Small intestine (tissue), 7 donors: ENCODE measurements at regions not wholly inside any gene's neighbourhood (a gene's known extent, or its start where the extent isn't known, plus 50 kb on each side); places are given as distances from the start of the nearest gene placed in this dataset.

ENCODE experiments used
- DNase-seq, 2 donors: peaks; one replicate each; pipeline versions ENCODE4 v3.0.0 to v3.0.0-alpha.2; 2013
- FAIRE-seq: peaks from 2 replicates; lab custom pipeline; 2012; peaks lifted over from hg19 to GRCh38; lab: Jason Lieb, UNC
- H3K27ac ChIP-seq, 3 donors: one replicate each; pipeline ENCODE4 v1.5.1; 2013; ENCODE audit warnings: low read length in 2 of 3, mild to moderate bottlenecking in 2 of 3, control low read depth in 1 of 3, inconsistent platforms in 1 of 3, low read depth in 1 of 3, moderate library complexity in 1 of 3
- H3K27me3 ChIP-seq, 3 donors: one replicate each; pipeline ENCODE4 v1.6.1; 2013; ENCODE audit warnings: low read length in 3 of 3, inconsistent platforms in 1 of 3; ENCODE audit not compliant: control insufficient read depth in 3 of 3, insufficient read depth in 3 of 3
- H3K36me3 ChIP-seq, 3 donors: one replicate each; pipeline ENCODE4 v1.6.1; 2013; ENCODE audit warnings: low read length in 3 of 3, inconsistent platforms in 1 of 3, low read depth in 1 of 3, mild to moderate bottlenecking in 1 of 3, moderate library complexity in 1 of 3; ENCODE audit not compliant: control insufficient read depth in 3 of 3, insufficient read depth in 2 of 3
- H3K4me1 ChIP-seq, 3 donors: one replicate each; pipeline ENCODE4 v1.6.1; 2013; ENCODE audit warnings: low read length in 2 of 3, inconsistent platforms in 1 of 3, low read depth in 1 of 3, mild to moderate bottlenecking in 1 of 3, moderate library complexity in 1 of 3; ENCODE audit not compliant: control insufficient read depth in 3 of 3, insufficient read depth in 2 of 3
- H3K4me3 ChIP-seq, 3 donors: one replicate each; pipeline ENCODE4 v1.5.1; 2013; ENCODE audit warnings: low read length in 3 of 3, control low read depth in 1 of 3, inconsistent platforms in 1 of 3, low read depth in 1 of 3, mild to moderate bottlenecking in 1 of 3, moderate library complexity in 1 of 3
- H3K9me3 ChIP-seq, 2 donors: one replicate each; pipeline ENCODE4 v1.6.1; 2013; ENCODE audit warnings: low read depth in 1 of 2, low read length in 1 of 2; ENCODE audit not compliant: control insufficient read depth in 2 of 2, insufficient read depth in 1 of 2
- WGBS, 3 donors: extraction: QIAGEN DNeasy Blood & Tissue Kit; methylation state at CpG; one replicate each; pipeline ENCODE4 v1.1.7; 2013; 5-methylcytosine and 5-hydroxymethylcytosine counted together
- donor health status: healthy with polysubstance abuse.
- donor health status: control.
- donor health status: control.
- donor health status: Bipolar disorder and iron deficiency.
- donor health status: healthy.

DNA sequence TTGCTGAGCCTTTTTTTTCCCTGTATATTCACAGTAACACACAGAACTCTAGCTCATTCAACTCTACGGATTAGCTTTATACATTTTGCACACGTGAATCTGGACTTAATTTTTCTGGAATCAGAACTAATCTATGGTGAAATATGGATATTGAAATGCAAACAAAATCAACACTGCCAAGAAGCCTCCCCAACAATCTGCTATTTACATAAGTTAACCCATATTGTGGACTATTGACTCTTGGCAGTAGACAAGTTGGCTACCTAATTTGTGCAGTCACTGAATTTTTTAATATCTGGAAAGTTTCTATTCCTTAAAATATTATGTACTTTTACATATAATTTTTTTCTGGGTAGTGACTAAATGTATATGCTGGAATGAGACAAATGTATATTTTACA lies 815.4 kb downstream of the PCDH17 start:
- Histone ChIP-seq H3K4me3 (no peak overlapping the region), H3K9me3 (no peaks in the 10 kb centered on the region), H3K36me3 (no peaks in the 10 kb centered on the region), H3K4me1 (peaks cover 0 to 3% (median 0%) of the 10 kb centered on the region in 3 donors), H3K27me3 (no peaks in the 10 kb centered on the region), H3K27ac (no peak overlapping the region)
- DNase-seq (no peak), FAIRE-seq (no peak)
- WGBS, 3 donors, result 67 to 73% (median 69%) methylated on average over 2 of the region's 2 CpGs

DNA sequence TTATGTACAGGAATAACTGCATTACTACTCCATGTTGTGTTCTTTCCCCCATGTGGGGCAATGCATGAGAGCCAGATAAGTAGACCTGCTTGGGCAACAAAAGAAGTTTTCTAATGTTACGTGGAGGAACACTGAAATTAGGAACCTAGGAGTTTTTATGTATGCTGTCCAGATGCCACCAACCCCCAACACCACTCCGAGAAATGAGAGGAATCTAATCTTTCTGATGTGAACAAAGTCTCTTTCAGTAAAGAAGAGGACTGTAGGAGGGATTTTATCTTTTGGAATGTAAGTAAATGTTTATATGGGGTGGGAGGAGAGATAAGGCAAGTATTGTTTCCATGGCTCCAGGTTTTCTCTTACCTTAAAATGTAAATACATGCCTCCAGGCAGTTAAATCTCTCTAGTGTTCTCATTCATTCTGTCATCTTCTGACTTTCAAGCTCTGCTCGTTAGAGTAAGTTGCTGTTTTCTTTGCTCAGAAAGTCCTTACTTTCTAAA lies 820.6 kb downstream of the PCDH17 start:
- Histone ChIP-seq H3K36me3 (no peaks in the 10 kb centered on the region), H3K27me3 (no peaks in the 10 kb centered on the region), H3K9me3 (peaks cover 0 to 2% of the 10 kb centered on the region in 2 donors), H3K4me1 (peaks cover 0 to 5% (median 0%) of the 10 kb centered on the region in 3 donors), H3K27ac (no peak overlapping the region), H3K4me3 (no peak overlapping the region)
- FAIRE-seq (no peak), DNase-seq (peak in 1 of 2 donors; percentile 63)
- 14 to 50% (median 17%) methylated on average over 3 of the region's 3 CpGs for WGBS, 3 donors

DNA sequence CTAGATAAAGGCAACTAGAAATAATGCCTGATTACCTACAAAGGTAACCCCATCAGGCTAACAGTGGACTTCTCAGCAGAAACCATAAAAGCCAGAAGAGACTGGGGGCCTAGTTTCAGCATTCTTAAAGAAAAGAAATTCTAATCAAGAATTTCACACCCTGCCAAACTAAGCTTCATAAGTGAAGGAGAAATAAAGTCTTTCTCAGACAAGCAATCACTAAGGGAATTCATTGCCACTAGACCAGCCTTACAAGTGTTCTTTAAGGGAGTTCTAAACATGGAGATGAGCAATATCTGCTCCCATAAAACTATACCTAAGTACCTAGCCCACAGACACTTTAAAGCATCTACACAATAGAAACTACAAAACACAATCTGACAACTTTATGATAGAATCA lies 823.5 kb downstream of the PCDH17 start:
- DNase-seq, result no peak
- Histone ChIP-seq H3K27me3 (no peaks in the 10 kb centered on the region), H3K4me1 (peaks cover 0 to 5% (median 0%) of the 10 kb centered on the region in 3 donors), H3K9me3 (peaks cover 0 to 2% of the 10 kb centered on the region in 2 donors), H3K4me3 (no peak overlapping the region), H3K27ac (no peak overlapping the region), H3K36me3 (no peaks in the 10 kb centered on the region)
- FAIRE-seq, result no peak

DNA sequence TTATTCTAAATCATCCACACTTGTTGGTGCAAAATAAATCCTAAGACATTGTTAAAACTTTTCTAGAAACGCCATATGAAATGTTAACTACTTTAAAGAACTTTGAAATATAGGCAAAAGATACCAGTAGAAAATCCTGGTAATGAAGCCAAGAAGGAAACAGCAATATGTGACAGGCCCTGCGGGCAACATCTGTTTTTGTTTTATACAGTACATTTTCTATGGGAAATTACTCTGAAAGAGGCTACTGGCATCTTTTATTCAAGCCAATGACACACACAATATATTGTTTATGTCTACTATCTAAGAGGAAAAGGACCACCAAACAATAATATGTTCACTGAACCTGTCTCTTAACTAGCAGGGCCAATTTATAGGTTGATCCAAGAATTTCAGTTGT lies 829.7 kb downstream of the PCDH17 start:
- H3K9me3 ChIP-seq, result no peaks in the 10 kb centered on the region
- no peaks in the 10 kb centered on the region for H3K36me3 ChIP-seq
- WGBS, 3 donors, result 65 to 78% (median 67%) methylated on average over 2 of the region's 2 CpGs
- DNase-seq (no peak), FAIRE-seq (no peak)
- H3K4me3 ChIP-seq, result no peak overlapping the region
- H3K4me1 ChIP-seq, result no peaks in the 10 kb centered on the region
- no peak overlapping the region for H3K27ac ChIP-seq
- no peaks in the 10 kb centered on the region for H3K27me3 ChIP-seq

DNA sequence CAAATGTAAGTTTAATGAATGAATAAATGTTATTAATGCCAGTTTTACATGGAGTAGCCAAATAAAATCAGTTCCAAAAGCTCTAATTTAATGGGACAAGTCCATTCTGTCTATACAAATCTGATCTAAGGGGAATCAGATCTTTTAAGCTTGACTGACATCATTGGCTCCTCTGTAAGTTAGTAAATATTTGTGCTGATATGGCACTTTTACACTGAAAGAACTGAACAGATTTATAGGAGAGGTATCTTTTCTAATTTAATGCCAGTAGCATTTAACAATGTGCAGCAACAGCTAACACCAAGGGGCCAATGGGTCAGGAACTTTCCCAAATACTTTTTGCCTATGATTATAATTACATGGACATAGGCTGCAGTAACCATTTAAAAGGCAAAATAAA lies 832.3 kb downstream of the PCDH17 start:
- no peaks in the 10 kb centered on the region for H3K9me3 ChIP-seq
- FAIRE-seq (no peak), DNase-seq (no peak)
- H3K27me3 ChIP-seq, result no peaks in the 10 kb centered on the region
- no peaks in the 10 kb centered on the region for H3K36me3 ChIP-seq
- no peak overlapping the region for H3K27ac ChIP-seq
- H3K4me3 ChIP-seq, result no peak overlapping the region
- peaks cover 0 to 3% (median 0%) of the 10 kb centered on the region in 3 donors for H3K4me1 ChIP-seq

DNA sequence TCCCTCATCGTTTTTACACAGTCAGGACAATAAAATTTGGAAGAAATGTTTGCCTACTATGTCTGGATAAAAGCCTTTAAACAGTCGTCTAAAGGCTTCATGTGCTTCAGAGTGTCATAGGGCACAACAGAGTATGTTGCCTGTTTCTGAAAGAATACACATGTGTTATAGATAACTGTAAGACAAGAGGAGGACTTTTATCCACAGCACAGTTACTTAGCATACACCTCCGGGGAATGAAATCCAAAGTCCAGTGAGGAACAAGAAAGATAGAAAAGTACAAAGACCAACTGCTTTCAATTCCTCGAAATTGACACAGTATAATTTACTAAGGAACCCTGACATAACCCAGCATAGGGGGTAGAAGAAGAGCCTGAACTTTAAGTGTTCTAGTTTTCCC lies 835.6 kb downstream of the PCDH17 start:
- FAIRE-seq, result no peak
- WGBS, 3 donors, result 15 to 50% (median 28%) methylated on average over 4 of the region's 4 CpGs
- no peaks in the 10 kb centered on the region for H3K36me3 ChIP-seq

DNA sequence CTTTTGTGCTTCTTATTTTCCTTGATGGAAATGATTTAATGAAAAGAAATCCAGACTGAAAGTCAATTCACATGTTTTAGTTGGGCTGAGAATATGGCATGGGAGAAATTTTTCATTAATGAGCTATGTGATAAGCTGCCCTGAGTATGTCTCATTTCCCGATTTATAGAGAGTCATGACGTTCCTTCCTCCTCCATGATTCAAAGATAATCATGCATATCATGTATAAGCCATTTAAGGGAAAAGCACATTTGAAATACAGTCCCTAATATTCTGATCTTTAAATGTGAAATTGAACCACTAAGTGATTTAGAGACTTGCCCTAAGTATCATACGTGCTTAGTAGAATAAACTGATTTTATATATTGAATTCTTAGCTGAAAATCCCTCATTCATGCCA lies 840.9 kb downstream of the PCDH17 start:
- FAIRE-seq (no peak), DNase-seq (no peak)
- Histone ChIP-seq H3K9me3 (no peaks in the 10 kb centered on the region), H3K4me3 (no peak overlapping the region), H3K36me3 (no peaks in the 10 kb centered on the region), H3K27ac (no peak overlapping the region), H3K4me1 (peaks cover 0 to 3% (median 0%) of the 10 kb centered on the region in 3 donors), H3K27me3 (no peaks in the 10 kb centered on the region)
- WGBS, 3 donors, result 75 to 89% (median 81%) methylated on average over 3 of the region's 3 CpGs

More for the DNA sequence above, 835.6 kb downstream of the PCDH17 start:
- peak overlapping the region in 1 of 3 donors; percentile 65 for H3K27ac ChIP-seq
- no peaks in the 10 kb centered on the region for H3K27me3 ChIP-seq
- no peaks in the 10 kb centered on the region for H3K9me3 ChIP-seq
- no peak overlapping the region for H3K4me3 ChIP-seq
- H3K4me1 ChIP-seq, result peaks cover 0 to 3% (median 0%) of the 10 kb centered on the region in 3 donors
- peak in 1 of 2 donors; percentile 80 for DNase-seq

DNA sequence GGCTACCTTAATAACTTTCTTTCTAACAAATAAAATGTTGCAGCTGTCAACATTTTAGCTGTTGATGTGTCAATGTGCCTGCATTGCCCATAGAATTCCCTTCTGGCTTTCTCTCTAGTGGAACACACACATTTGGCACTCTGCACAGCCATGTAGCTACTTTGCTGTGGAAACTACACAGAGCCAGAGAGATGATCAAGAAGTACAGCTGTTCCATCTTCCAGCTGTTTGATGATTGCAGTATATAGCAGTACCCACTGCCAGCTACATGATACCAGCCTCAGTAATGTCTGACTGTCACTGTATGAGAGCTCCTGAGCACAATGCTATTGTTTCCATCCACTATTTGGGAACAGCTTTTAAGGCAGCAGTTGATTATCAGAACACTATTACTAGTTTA lies 843.0 kb downstream of the PCDH17 start:
- Histone ChIP-seq H3K4me1 (no peaks in the 10 kb centered on the region), H3K4me3 (no peak overlapping the region), H3K27ac (no peak overlapping the region), H3K36me3 (no peaks in the 10 kb centered on the region), H3K27me3 (no peaks in the 10 kb centered on the region), H3K9me3 (no peaks in the 10 kb centered on the region)
- no peak for FAIRE-seq
- no peak for DNase-seq

DNA sequence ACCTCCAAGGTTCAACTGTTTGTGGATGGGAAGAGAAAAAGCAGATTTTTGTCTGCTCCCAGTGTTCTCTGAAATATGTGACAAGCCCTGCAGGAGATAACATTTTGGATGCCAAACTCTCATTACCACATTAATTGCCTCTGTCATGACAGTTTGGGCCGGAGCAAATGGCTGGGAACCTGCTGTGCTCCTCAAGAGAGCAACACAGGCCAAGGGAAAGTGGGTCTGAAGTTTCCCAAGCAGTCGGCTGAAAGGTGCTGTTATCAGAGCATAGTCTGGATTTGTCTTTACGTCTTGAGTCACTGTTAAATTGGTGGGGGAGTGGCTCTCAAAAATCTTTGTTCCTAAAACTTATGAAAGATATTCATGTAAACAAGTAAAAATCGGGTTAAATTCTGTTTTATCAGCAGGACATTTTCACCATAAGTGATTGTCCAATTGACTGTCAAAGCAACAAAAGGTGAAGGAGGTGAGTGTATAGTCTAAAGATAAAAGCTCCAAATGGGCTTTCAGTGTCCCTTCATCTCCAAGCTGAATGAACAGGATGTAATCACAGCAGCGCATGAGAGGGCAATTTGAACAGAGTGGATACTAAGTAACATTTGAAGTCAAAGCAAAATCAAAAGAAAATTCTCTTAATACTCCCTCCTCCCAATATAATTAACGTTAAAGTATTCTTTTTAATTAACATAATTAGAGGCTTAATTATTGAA lies 844.8 kb downstream of the PCDH17 start:
- 53 to 65% (median 61%) methylated on average over 6 of the region's 6 CpGs for WGBS, 3 donors

More for the DNA sequence above, 844.8 kb downstream of the PCDH17 start:
- DNase-seq (no peak), FAIRE-seq (no peak)
- H3K36me3 ChIP-seq, result no peaks in the 10 kb centered on the region
- no peaks in the 10 kb centered on the region for H3K9me3 ChIP-seq
- no peak overlapping the region for H3K4me3 ChIP-seq
- H3K27me3 ChIP-seq, result no peaks in the 10 kb centered on the region
- H3K4me1 ChIP-seq, result no peaks in the 10 kb centered on the region
- H3K27ac ChIP-seq, result no peak overlapping the region
